ENCODE measurements at regions not wholly inside any gene's neighbourhood (a gene's known extent, or its start where the extent isn't known, plus 50 kb on each side); places are given as distances from the start of the nearest gene placed in this dataset.
"Not testable (repeated sequence)": the region's sequence is repeated elsewhere in the genome, so short reads cannot be mapped to it uniquely, and the experiment has no call there.

GRCh38 chr9:90127923-90128322 lies 514.7 kb downstream of the DIRAS2 start:
- DNase-seq = no peak

GRCh38 chr9:90128587-90129190 lies 513.9 kb downstream of the DIRAS2 start:
- no peak for DNase-seq

GRCh38 chr9:90129446-90129845 lies 513.2 kb downstream of the DIRAS2 start:
- no peak for DNase-seq

GRCh38 chr9:90131568-90131967 lies 511.1 kb downstream of the DIRAS2 start:
- DNase-seq = no peak

- no peak for DNase-seq
Observed at GRCh38 chr9:90132866-90133265, 509.8 kb downstream of the DIRAS2 start.

GRCh38 chr9:90137801-90138200 lies 504.8 kb downstream of the DIRAS2 start:
- no peak for DNase-seq

GRCh38 chr9:90140131-90140818 lies 502.3 kb downstream of the DIRAS2 start:
- DNase-seq = no peak

- peak; percentile 19 for DNase-seq
Observed at GRCh38 chr9:90141723-90142122, 500.9 kb downstream of the DIRAS2 start.

- DNase-seq = peak; percentile 52
Observed at GRCh38 chr9:90142580-90142979, 500.0 kb downstream of the DIRAS2 start.

- no peak for DNase-seq
Observed at GRCh38 chr9:90147426-90147825, 495.2 kb downstream of the DIRAS2 start.

- no peak for DNase-seq
Observed at GRCh38 chr9:90156318-90156717, 486.3 kb downstream of the DIRAS2 start.

- DNase-seq = no peak
Observed at GRCh38 chr9:90162326-90162725, 480.3 kb downstream of the DIRAS2 start.

GRCh38 chr9:90162819-90163218 lies 479.8 kb downstream of the DIRAS2 start:
- DNase-seq = no peak

- no peak for DNase-seq
Observed at GRCh38 chr9:90165281-90165680, 477.3 kb downstream of the DIRAS2 start.

- not testable (repeated sequence) for DNase-seq
Observed at GRCh38 chr9:90166374-90166773, 476.2 kb downstream of the DIRAS2 start.

- no peak for DNase-seq
Observed at GRCh38 chr9:90167914-90168313, 474.7 kb downstream of the DIRAS2 start.

GRCh38 chr9:90169490-90169889 lies 473.1 kb downstream of the DIRAS2 start:
- DNase-seq = no peak

- not testable (repeated sequence) for DNase-seq
Observed at GRCh38 chr9:90173935-90174334, 468.7 kb downstream of the DIRAS2 start.

GRCh38 chr9:90174346-90174745 lies 468.3 kb downstream of the DIRAS2 start:
- DNase-seq = not testable (repeated sequence)

GRCh38 chr9:90175257-90175656 lies 467.4 kb downstream of the DIRAS2 start:
- no peak for DNase-seq

- no peak for DNase-seq
Observed at GRCh38 chr9:90175865-90176264, 466.8 kb downstream of the DIRAS2 start.

GRCh38 chr9:90176901-90177300 lies 465.7 kb downstream of the DIRAS2 start:
- no peak for DNase-seq

GRCh38 chr9:90180381-90180780 lies 462.2 kb downstream of the DIRAS2 start:
- no peak for DNase-seq

GRCh38 chr9:90188656-90189055 lies 454.0 kb downstream of the DIRAS2 start:
- no peak for DNase-seq

GRCh38 chr9:90189306-90189705 lies 453.3 kb downstream of the DIRAS2 start:
- no peak for DNase-seq
